K562 (cell line): ENCODE measurements at regions not wholly inside any gene's neighbourhood (a gene's known extent, or its start where the extent isn't known, plus 50 kb on each side); places are given as distances from the start of the nearest gene placed in this dataset.

Experiments used
- ATAC-seq: fragments of 200-7000 bp; cut with Tn5 transposase; 3 replicates; pipeline ENCODE4 v1.9.1; 2020; ENCODE audit warnings: moderate library complexity
- BruUV-seq: library from RNA; stranded (reverse); fragments of 400-500 nt; replicated peaks from 2 replicates; lab custom pipeline; 2021; lab: Mats Ljungman, UMichigan
- CTCF ChIA-PET: fragments of 300-600 bp; formaldehyde crosslinking; extraction: SDS; loops from one replicate; lab custom pipeline; 2021; ENCODE audit warnings: low intra/inter-chr PET ratio; lab: Yijun Ruan, JAX
- POLR2A ChIA-PET: fragments of 300-600, 350-650 bp; sonication (Branson Sonifier 250); formaldehyde crosslinking; extraction: SDS; loops from one replicate; lab custom pipeline; 2021; ENCODE audit warnings: antibody characterized with exemption, inconsistent platforms; lab: Yijun Ruan, JAX
- DNase-seq, 4 experiments: peaks; one replicate each; pipeline versions ENCODE4 v3.0.0 to v3.0.0-alpha.2; 2011 to 2018; ENCODE audit warnings: low spot score in 3 of 4, mixed read lengths in 3 of 4; ENCODE audit errors: extremely low read depth in 1 of 4
- FAIRE-seq: peaks from 2 replicates; lab custom pipeline; 2011; peaks lifted over from hg19 to GRCh38; lab: Jason Lieb, UNC
- H2AFZ ChIP-seq: 2 replicates; pipeline ENCODE4 v1.6.0; 2011; ENCODE audit warnings: low read depth, low read length, control low read depth, inconsistent platforms
- H3K27ac ChIP-seq: fragments of 200-600 bp; 3 replicates; pipeline ENCODE4 v1.8.0; 2011; ENCODE audit warnings: low read depth, mild to moderate bottlenecking, control low read depth, inconsistent platforms, low read length, moderate library complexity, mixed read lengths; ENCODE audit errors: extremely low read depth
- H3K27me3 ChIP-seq, 2 experiments: fragments of 300-600 bp in 1 of 2; 2 replicates in 1 of 2; 3 replicates in 1 of 2; pipeline versions ENCODE4 v1.6.0 to v1.8.0; 2011; ENCODE audit warnings: inconsistent platforms in 2 of 2, low read length in 2 of 2, mild to moderate bottlenecking in 1 of 2, mixed read lengths in 1 of 2, moderate library complexity in 1 of 2; ENCODE audit not compliant: control insufficient read depth in 2 of 2, insufficient read depth in 2 of 2
- H3K36me3 ChIP-seq: fragments of 300-600 bp; 3 replicates; pipeline ENCODE4 v1.8.0; 2011; ENCODE audit warnings: mild to moderate bottlenecking, low read length, inconsistent platforms; ENCODE audit not compliant: control insufficient read depth, insufficient read depth
- H3K4me1 ChIP-seq, 2 experiments: fragments of 200-600 bp in 1 of 2; replicated peaks in 1 of 2; 2 replicates in 1 of 2; 3 replicates in 1 of 2; pipeline versions ENCODE4 v1.5.1 to v1.8.0; 2011; ENCODE audit warnings: inconsistent platforms in 2 of 2, low read length in 2 of 2, mild to moderate bottlenecking in 1 of 2, mixed read lengths in 1 of 2, moderate library complexity in 1 of 2; ENCODE audit not compliant: control insufficient read depth in 2 of 2, insufficient read depth in 2 of 2
- H3K4me2 ChIP-seq: 2 replicates; pipeline ENCODE4 v1.6.1; 2011; ENCODE audit warnings: low read length, control low read depth, inconsistent platforms, mixed read lengths; ENCODE audit not compliant: insufficient read depth
- H3K4me3 ChIP-seq: fragments of 200-600 bp; sonication (generic), shearing (Covaris generic); 2 replicates; pipeline ENCODE4 v1.5.1; 2016; ENCODE audit warnings: control low read depth, inconsistent platforms
- H3K79me2 ChIP-seq: fragments of 200-600 bp; 3 replicates; pipeline ENCODE4 v1.8.0; 2011; ENCODE audit warnings: low read length, inconsistent platforms; ENCODE audit not compliant: control insufficient read depth, insufficient read depth
- H3K9ac ChIP-seq, 2 experiments: 2 replicates each; pipeline versions ENCODE4 v1.6.0 to v1.6.1; 2011; ENCODE audit warnings: low read depth in 2 of 2, low read length in 2 of 2, control low read depth in 1 of 2, inconsistent platforms in 1 of 2, mild to moderate bottlenecking in 1 of 2, mixed read lengths in 1 of 2; ENCODE audit not compliant: insufficient read depth in 1 of 2
- H3K9me1 ChIP-seq: one replicate; pipeline ENCODE4 v1.6.0; 2011; ENCODE audit warnings: inconsistent platforms, mild to moderate bottlenecking, low read length, moderate library complexity; ENCODE audit not compliant: control insufficient read depth, insufficient read depth
- H3K9me3 ChIP-seq: replicated peaks from 2 replicates; pipeline ENCODE4 v1.5.1; 2011; ENCODE audit warnings: low read depth, low read length, inconsistent platforms; ENCODE audit not compliant: control insufficient read depth, insufficient read depth
- H4K20me1 ChIP-seq: replicated peaks from 2 replicates; pipeline ENCODE4 v1.6.1; 2011; ENCODE audit warnings: low read length, inconsistent platforms, mixed read lengths; ENCODE audit not compliant: control insufficient read depth, insufficient read depth
- BRD9 ChIP-seq: fragments of 450-650 bp; IDR thresholded peaks from 2 replicates; pipeline ENCODE4 v1.6.1; 2018; ENCODE audit warnings: low read depth; ENCODE audit not compliant: partially characterized antibody
- BRF1 ChIP-seq: IDR thresholded peaks from 3 replicates; pipeline ENCODE4 v1.6.1; 2011; ENCODE audit warnings: borderline replicate concordance, mild to moderate bottlenecking; ENCODE audit not compliant: insufficient read length; ENCODE audit errors: extremely low read depth
- ETV6 ChIP-seq, 3 experiments: fragments of 150-350 bp in 1 of 3; sonication (generic) in 1 of 3; formaldehyde crosslinking in 1 of 3; IDR thresholded peaks; 2 replicates each; pipeline versions ENCODE4 v1.6.1 to v1.8.0; 2014 to 2022; ENCODE audit warnings: borderline replicate concordance in 2 of 3, low read depth in 2 of 3, antibody characterized with exemption in 1 of 3, low read length in 1 of 3, mild to moderate bottlenecking in 1 of 3, missing genetic modification reagents in 1 of 3
- KLF16 ChIP-seq: IDR thresholded peaks from 2 replicates; pipeline ENCODE4 v1.6.1; 2016; ENCODE audit warnings: antibody characterized with exemption
- NCOA2 ChIP-seq, 2 experiments: fragments of 450-650 bp; IDR thresholded peaks; 2 replicates each; pipeline ENCODE4 v1.6.1; 2018; ENCODE audit warnings: mild to moderate bottlenecking in 2 of 2, moderate library complexity in 1 of 2; ENCODE audit not compliant: partially characterized antibody in 2 of 2
- PTRF ChIP-seq: fragments of 450-650 bp; IDR thresholded peaks from 2 replicates; pipeline ENCODE4 v1.6.1; 2016; ENCODE audit warnings: mild to moderate bottlenecking, missing genetic modification characterization, missing compliant biosample characterization
- WGBS: fragments of 100-300 bp; shearing (Covaris generic); methylation state at CpG from one replicate; pipeline ENCODE4 v1.1.6; 2016; ENCODE audit warnings: low coverage, mixed read lengths; ENCODE audit not compliant: insufficient coverage; ENCODE audit errors: missing lambda C conversion rate; 5-methylcytosine and 5-hydroxymethylcytosine counted together
- in situ Hi-C: fragments of 300-500 bp; cut with MboI; formaldehyde crosslinking; loops from 4 replicates; pipeline ENCODE4 v1.15.0; 2018; ENCODE audit warnings: inconsistent platforms, mixed read lengths
- intact Hi-C: fragments of 100-400 bp; cut with micrococcal nuclease; formaldehyde crosslinking; loops from 2 replicates; pipeline ENCODE4 v1.14.2; 2022
- TF ChIP-seq, protein P1 (sequence below): sonication (generic); formaldehyde crosslinking; IDR thresholded peaks from 2 replicates; pipeline ENCODE4 v1.8.1; 2023; ENCODE audit warnings: mild to moderate bottlenecking, missing genetic modification reagents

DNA sequence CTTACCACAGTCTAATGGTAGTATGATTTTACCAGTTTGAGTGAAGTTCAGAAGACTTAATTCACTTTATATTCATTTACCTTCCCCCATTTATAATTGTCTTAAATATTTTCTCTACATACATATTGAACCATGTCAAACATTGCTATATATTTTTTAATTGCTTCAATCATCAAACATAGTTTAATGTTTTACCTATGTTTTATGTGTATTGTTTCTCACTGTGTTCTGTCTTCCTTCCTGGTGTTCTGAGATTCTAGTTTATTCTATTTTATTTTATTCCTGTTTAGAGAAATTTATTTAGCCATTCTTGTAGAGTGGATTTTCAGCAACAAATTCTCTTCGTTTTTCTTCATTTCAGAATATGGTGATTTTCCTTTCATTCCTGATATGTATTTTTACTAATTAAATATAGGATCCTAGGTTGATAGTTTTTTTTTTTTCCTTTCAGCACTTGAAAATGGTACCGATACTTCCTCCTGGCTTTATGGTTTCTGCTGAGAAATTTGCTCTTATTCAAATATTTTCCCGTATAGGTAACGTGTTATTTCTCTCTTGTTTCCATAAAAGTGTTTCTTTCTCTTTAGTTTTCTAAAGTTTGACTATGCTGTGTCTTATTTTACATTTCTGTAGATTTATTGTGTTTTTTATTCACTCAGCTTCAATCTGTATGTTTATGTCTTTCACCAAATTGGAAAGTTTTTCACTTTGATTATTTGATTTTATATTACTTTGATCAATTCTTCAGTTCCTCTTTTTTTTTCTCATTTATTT lies 201.8 kb upstream of the AGR3 start:
- no peaks in the 10 kb centered on the region for H3K36me3 ChIP-seq
- H3K27me3 ChIP-seq = no peaks in the 10 kb centered on the region
- no TSS peak for BruUV-seq
- in situ Hi-C loops = no loop called here
- no peak for ATAC-seq
- no peak overlapping the region for H3K4me3 ChIP-seq
- H2AFZ ChIP-seq = no peak overlapping the region
- no peak overlapping the region for H3K27ac ChIP-seq
- H3K9me1 ChIP-seq = no peaks in the 10 kb centered on the region
- WGBS = 8% methylated on average over 4 of the region's 4 CpGs
- intact Hi-C loops = no loop called here
- DNase-seq = no peak
- H3K9me3 ChIP-seq = no peaks in the 10 kb centered on the region
- no peak overlapping the region for H3K4me2 ChIP-seq
- H3K79me2 ChIP-seq = no peaks in the 10 kb centered on the region
- no peak overlapping the region for H3K9ac ChIP-seq
- TF ChIP-seq BRD9 (no peak), BRF1 (no peak), PTRF (no peak), ETV6 (IDR thresholded peaks at IDR 0.05; ENCODE audit: borderline replicate concordance in 1 of 2, low read depth in 2 of 2, low read length in 1 of 2) (no peak), ETV6 (CRISPR knock-in tag; IDR thresholded peaks at IDR 0.05; ENCODE audit: borderline replicate concordance) (no peak), KLF16 (no peak), NCOA2 (IDR thresholded peaks at IDR 0.05; ENCODE audit: partially characterized antibody in 2 of 2) (no peak)
- TF ChIP-seq, protein P1, sequence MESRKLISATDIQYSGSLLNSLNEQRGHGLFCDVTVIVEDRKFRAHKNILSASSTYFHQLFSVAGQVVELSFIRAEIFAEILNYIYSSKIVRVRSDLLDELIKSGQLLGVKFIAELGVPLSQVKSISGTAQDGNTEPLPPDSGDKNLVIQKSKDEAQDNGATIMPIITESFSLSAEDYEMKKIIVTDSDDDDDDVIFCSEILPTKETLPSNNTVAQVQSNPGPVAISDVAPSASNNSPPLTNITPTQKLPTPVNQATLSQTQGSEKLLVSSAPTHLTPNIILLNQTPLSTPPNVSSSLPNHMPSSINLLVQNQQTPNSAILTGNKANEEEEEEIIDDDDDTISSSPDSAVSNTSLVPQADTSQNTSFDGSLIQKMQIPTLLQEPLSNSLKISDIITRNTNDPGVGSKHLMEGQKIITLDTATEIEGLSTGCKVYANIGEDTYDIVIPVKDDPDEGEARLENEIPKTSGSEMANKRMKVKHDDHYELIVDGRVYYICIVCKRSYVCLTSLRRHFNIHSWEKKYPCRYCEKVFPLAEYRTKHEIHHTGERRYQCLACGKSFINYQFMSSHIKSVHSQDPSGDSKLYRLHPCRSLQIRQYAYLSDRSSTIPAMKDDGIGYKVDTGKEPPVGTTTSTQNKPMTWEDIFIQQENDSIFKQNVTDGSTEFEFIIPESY (CRISPR knock-in tag) = no peak
- ChIA-PET POLR2A (no interaction called here), CTCF (no interaction called here)
- no peak for FAIRE-seq
- H4K20me1 ChIP-seq = no peaks in the 10 kb centered on the region
- H3K4me1 ChIP-seq = no peaks in the 10 kb centered on the region
